HG02943 (cell line): ENCODE measurements at regions not wholly inside any gene's neighbourhood (a gene's known extent, or its start where the extent isn't known, plus 50 kb on each side); places are given as distances from the start of the nearest gene placed in this dataset.
"Not testable (repeated sequence)": the region's sequence is repeated elsewhere in the genome, so short reads cannot be mapped to it uniquely, and the experiment has no call there.

Source experiments
- ATAC-seq: cut with Tn5 transposase; IDR thresholded peaks from one replicate; pipeline ENCODE4 v1.9.1; 2021; ENCODE audit warnings: mild to moderate bottlenecking, low read depth, moderate library complexity; ENCODE audit not compliant: unreplicated experiment

DNA sequence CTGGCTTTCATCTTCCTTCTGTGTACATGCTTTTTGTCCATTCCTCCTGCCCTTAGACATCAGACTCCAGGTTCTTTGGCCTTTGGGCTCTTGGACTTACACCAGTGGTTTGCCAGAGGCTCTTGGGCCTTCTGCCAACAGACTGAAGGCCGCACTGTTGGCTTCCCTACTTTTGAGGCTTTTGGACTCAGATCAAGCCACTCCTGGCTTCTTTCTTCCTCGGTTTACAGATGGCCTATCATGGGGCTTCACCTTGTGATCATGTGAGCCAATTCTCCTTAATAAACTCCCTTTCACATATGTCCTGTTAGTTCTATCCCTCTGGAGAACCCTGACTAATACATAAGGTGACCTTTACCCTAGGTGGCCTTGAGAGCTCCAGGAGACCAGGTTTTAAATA lies 189.1 kb upstream of the CCNG1 start:
- ATAC-seq, result no peak

DNA sequence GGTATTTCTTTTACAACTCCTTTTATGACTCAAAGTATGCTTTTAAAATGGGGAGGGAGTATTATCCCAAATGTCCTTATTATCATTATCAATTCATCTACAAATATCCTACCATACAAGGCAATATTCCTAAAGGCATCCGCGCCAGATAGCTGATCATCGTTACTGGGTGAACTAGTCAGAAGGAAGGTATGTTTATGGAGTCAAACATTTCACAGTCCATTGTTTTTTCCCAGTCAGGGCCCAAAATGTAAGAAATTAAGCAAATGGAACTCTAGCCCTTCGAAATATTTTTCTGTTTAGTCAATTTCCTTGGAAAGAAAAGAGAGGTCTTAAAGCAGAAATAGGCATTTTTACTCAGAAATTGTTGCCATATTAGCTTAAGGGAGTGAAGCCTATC lies 188.5 kb upstream of the CCNG1 start:
- no peak for ATAC-seq

DNA sequence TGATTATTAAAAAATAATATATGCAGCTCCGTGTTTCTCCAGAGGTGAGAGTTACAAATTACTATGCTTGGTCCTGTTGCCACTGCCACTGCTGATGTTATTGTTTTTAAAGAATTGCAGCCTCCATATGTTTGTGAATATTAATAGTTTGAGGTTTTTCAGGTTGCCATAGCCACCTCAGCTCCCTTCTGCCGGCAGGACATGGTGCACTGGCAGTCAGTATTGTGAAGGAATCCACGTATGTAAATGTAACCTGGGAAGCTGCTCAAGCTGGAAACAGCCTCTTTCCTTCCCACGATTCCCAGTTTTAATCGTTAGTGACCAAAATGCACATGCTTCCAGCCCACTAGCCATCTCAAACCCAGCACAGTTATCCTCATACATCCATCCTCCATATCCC lies 184.4 kb upstream of the CCNG1 start:
- ATAC-seq, result no peak

DNA sequence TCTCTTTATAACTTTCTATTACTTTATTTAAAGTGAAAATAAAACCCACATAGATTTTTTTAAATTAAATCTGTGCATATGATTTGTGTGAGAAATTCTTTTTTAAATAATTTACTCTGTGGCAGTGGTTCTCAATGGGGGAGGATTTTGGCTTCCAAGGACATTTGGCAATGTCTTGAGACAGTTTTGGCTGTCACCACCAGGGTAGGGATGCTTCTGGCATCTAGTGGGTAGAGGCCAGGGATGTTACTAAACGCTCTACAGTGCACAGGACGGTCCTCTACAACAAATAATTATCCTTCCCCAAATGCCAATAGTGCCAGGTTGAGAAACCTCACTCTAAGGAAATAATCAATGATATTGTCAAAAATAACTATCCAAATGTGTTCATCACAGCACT lies 177.9 kb upstream of the CCNG1 start:
- no peak for ATAC-seq

DNA sequence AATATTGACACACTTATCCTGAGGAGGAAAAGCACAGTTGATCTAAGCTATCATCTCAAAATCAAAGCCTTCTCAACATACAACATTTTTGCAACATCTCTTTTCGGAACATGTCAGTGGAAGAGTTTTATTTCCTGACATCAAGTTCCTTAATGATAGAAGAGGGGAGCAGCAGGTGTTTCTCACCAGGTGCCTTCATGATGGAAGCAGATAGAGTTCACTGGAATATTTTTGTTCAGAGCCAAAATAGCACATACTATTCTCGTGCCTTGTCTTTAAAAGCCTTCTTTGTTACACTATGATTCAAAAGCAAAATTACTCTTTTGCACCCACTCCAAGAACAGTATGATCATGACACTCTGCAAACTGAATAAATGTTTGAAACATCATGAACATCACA lies 176.9 kb upstream of the CCNG1 start:
- ATAC-seq, result no peak

DNA sequence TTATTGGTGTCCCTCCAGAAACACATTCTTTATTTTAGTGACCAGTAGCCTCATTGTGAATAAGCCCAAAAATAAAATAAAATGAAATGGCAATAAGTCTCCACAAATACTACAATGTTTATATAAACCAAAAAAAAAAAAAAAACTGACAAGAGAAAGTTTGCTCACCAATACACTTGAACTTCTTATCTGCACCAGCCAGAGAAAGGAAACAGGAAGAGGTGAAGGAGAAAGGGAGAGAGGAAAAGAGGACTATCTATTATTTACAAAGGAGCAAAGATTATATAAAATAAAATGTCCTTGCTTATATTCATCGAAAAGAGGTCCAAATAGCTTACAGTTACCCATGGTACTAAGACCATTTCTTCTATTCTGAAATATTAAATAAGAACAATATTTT lies 176.4 kb upstream of the CCNG1 start:
- no peak for ATAC-seq

DNA sequence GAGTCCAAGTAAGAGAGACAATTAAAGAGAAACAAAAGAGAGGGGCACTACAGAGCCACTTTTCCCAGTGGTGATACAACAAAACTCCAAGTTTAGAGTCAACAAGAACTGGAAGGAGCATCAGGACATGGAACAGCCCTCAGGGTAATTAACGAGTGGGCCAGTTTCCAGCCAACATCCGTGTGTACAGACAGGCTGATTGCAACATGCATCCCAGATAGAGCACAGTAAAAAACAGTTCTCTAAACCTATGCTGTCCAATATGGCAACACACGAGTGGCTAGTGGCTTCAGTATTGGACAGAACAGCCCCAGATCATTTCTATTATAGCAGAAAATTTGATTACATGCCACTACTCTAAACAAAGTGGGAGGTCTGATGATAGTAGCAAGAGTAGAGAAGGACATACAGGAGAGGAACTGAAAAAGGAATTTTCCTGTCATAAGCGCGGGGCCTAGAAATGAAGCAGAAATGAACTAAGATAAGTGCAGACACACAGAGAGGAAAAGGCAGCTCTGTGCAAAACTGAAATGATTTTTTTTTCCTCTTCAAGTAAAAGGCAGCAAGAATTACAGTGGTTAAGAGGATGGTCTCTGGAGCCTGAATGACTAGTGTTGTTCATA lies 175.6 kb upstream of the CCNG1 start:
- no peak for ATAC-seq

DNA sequence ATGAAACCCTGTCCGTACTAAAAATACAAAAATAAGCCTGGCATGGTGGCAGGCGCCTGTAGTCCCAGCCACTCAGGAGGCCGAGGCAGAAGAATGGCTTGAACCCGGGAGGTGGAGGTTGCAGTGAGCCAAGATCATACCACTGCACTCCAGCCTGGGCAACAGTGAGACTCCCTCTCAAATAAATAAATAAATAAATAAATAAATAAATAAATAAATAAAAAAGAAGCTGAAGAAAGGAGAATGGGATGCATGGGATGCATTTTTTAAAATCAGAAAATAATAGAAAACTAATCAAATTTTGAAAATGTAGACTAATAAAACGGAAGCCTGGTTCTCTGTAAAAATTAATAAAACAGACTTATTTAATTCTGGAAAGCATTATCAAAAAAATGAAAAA lies 171.1 kb upstream of the CCNG1 start:
- not testable (repeated sequence) for ATAC-seq

DNA sequence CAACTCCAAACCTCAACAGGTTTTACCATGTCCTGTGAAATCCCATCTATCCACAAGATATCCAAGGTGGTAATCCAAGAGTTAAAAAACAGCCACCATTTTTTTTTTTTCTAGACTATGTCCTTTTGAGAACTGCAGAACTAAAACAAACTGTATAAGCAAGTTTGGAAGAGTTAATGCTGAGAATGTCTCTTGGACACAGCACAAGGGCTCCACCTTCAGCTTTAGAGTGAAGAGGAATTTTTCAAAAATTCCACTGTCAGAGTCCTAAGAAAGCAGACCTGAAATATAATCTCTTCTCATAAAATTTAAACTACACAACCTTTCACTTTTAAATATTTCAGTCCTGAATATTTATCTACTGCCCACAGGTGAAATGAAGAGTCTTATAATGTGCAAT lies 167.8 kb upstream of the CCNG1 start:
- no peak for ATAC-seq

DNA sequence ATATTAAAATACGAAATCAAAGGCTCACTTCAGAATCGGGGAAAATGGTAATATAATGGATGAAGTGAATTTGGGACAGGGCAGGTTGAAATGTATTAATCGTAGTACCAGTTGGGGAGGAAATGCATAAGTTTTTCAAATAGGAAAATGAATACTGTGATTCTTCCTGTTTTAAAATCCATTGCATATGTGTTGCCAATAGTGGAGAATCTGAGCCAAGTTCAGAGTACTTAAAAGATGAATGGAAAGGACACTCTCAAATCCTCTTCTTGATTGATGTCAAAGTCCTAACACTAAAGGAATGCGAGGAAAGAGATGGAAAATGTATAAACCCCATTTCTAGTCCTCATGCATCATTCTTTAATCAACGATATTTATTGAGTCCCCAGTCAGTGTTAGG lies 160.9 kb upstream of the CCNG1 start:
- no peak for ATAC-seq

DNA sequence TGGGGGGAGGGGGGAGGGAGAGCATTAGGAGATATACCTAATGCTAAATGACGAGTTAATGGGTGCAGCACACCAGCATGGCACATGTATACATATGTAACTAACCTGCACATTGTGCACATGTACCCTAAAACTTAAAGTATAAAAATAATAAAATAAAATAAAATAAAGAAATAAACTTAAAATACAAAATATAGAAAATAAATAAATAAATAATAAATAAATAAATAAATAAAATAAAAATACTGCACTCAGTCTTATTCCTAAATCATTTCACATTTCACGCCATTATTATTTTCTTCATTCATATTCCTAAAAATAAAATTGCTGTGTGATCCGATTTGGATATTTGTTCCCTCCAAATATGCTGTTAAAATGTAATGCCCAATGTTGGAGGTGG lies 156.5 kb upstream of the CCNG1 start:
- not testable (repeated sequence) for ATAC-seq

DNA sequence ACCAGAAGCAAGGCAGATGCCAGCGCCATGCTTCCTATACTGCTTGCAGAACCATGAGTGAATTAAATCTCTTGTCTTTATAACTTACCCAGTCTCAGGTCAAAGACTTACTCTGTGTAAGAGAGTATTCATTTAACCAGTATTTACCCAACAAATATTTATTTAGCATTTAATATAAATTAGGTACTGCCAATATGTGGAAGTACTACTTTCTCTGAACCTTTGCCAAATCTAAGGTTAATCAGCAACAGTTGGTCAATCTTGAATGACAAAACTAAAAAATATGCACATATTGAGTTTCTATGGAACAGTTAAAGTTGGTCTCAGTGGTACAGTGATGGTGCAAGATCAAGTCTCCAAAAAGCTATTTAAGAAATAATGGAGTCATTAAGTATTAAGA lies 155.9 kb upstream of the CCNG1 start:
- no peak for ATAC-seq

DNA sequence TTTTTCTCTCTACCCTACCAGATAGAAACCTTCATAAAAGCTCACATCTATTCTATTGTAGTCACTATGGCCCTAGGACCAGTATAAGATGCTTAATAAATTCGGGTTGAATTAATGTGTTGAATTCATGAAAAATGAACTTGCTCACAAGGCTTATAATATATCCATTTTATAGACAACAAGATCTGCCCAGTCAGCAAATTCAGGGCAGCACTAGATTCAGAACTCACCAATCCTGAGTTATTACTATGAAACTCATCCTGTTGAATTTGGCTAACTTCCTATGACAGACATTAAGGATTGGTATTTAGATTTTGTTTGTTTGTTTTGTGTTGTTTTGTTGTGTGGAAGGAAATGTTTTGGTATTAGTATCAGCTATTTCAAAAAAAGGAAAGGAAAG lies 143.6 kb upstream of the CCNG1 start:
- no peak for ATAC-seq

DNA sequence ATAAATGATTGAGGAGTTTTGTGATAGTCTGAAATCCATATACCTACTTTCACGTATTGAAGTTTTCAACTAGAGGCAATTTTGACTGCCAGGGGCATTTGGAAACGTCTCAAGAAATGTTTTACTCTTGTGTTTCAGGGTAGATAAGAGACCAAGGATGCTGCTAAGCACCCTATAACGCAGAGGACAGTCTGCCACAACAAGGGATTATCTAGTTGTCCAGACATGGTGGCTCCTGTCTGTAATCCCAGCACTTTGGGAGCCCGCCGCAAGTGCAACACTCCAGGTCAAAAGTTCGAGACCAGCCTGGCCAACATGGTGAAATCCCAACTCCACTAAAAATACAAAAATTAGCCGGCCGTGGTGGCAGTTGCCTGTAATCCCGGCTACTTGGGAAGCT lies 133.7 kb upstream of the CCNG1 start:
- ATAC-seq, result no peak

DNA sequence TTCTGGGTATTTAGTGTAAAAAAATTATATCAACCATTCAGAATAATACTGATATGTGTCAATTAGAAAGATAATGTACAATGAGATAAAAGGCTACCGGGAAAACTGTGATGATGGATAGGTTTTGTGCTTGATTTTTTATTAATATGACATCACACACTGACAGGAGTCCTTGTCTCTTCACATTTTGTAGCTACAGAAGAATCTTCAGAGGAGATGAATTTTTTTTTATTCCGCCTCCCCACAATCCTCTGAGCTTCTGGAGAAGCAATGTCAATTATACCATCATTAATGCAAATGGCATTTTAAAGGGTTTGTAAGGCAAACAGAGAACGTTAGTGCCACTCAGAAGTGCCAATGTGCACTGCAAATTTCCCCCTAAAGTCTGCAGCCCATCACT lies 131.7 kb upstream of the CCNG1 start:
- no peak for ATAC-seq

DNA sequence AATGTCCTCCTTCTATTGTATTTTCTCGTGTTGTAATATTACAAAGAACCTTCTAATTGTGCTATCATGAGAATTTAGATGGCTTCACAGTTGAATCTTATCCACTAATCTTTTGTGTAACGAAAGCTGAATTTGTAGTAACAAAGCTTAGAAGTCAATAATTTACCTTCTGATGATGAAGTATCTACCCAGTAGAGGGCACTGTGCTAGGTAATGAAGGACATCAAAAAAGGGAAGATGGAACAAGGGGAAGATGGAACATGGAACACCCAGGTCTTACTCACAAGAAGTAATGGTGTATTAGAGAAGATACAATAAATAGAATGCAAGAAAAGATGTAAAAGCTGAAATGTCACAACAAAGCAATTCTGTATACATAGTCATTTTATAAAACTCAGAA lies 131.0 kb upstream of the CCNG1 start:
- ATAC-seq, result no peak

DNA sequence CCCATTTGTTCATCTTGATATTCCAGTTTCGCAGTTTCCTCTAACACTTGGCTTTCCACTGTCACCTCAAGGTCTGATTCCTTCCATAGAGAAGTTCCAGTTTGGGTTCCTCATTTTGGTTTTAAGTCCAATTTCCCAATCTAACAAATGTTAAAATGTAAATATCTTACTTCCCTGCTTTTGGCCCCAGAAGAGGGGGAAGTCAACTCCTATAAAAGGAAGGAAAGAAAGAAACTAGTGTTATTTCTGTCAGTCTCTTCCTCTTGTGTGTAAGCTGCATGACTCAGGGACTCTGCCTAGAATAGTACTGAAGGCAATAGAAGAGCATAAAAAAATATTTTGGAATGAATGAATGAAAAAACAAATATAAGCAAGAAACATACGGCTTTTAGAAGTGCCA lies 127.5 kb upstream of the CCNG1 start:
- no peak for ATAC-seq

DNA sequence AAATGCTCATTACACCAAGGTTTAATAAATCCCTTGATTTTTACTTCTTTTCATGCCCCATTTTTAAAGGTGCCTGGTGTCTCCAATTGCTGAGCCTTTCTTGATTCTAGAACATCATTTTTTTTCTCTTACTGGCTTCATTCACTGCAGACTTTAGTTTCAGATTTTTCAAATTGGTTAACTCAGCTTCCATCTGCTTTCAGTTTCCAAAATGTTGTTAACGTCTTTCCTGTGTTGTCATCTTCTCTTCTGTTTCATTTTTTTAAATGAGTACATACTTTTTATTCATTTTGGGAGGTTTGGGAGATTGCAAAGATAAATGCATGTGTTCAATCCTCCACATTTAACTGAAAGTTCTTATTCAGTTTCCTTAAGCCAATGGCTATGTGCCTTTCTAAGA lies 126.4 kb upstream of the CCNG1 start:
- ATAC-seq, result no peak

DNA sequence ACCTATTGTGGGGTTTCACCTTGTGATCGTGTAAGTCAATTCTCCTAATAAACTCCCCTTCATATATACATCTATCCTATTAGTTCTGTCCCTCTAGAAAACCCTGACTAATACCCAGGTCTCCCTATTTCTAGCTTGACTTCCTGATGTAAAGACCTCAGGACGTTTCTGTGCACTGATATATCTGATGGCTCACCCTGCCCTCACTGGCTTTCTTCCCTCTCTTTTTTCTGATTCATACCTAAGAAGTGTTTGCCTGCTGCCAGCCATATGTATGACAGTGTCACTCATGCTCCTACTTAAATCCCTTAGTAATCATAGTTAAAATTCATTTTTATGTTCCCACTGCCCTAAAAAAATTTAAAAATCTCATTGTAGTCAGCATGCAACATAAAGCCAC lies 124.8 kb upstream of the CCNG1 start:
- no peak for ATAC-seq

DNA sequence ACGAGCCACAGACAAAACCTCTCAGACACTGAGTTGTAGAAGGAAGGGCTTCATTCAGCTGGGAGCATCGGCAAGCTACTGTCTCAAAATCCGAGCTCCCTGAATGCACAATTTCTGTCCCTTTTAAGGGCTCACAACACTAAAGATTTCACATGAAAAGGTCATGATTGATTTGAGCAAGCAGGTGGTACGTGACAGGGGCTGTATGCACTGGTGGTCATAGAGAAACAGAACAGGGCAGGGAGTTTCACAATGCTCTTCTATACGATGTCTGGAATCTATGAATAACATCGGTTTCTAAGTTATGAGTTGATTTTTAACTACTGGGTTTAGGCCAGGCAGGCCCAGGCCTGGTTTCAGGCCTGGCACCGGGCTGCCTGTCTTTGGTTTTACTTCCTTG lies 124.3 kb upstream of the CCNG1 start:
- ATAC-seq, result not testable (repeated sequence)

DNA sequence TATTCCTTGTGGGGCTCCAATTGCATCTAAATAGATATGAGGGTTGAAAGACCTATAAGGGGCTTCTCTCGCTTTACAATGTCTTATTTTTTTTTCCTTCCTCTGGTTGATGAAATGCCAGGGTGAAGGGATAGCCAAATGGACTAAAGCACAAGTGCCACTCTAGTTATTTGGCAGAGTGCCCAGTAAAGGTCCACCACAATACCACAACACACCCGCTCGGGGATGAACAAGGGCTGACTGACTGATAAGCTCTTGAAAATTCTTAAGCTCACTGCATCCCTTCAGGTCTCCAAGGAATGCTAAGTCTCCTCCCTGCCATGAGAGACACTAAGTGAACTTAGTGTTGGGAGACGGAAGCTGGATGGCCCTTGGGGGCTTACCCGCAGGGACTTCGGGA lies 121.0 kb upstream of the CCNG1 start:
- not testable (repeated sequence) for ATAC-seq

DNA sequence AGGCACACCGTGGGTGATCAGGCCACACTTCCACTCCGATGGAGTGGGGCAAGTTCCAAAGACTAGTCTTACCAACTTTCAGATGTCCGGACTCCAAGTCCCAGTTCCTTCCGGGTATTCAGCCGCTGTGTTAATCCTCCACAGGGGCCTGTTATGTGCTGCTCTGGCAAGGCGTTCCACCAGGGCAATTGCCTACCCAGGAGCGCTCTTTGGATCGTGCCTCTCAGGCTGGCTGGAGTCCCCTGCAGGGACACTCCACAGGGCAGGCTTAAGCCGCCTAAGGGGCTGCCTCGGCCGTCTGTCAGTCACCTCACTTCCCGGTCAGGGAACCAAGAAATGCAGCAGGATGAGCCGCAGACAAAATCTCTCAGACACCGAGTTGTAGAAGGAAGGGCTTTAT lies 118.7 kb upstream of the CCNG1 start:
- no peak for ATAC-seq

DNA sequence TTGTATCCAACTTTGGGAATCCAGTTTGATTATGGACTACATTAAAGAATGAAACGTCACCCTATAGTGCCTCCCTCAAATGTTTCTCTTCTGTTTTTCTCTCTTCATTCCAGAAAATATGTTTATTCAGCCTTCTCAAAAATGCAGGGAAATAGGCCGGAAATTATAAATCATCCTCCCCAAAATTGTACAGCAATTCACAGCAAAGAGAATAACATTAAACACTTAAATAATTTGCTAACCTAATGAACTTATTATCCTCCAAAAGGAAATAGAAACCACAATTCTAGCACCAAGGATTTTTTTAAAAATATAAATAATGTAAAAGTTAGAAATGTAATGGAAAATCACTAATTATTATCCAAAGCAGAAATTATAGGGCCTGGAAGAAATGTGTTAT lies 115.9 kb upstream of the CCNG1 start:
- ATAC-seq, result no peak
